ENCODE measurements at regions not wholly inside any gene's neighbourhood (a gene's known extent, or its start where the extent isn't known, plus 50 kb on each side); places are given as distances from the start of the nearest gene placed in this dataset.

DNA sequence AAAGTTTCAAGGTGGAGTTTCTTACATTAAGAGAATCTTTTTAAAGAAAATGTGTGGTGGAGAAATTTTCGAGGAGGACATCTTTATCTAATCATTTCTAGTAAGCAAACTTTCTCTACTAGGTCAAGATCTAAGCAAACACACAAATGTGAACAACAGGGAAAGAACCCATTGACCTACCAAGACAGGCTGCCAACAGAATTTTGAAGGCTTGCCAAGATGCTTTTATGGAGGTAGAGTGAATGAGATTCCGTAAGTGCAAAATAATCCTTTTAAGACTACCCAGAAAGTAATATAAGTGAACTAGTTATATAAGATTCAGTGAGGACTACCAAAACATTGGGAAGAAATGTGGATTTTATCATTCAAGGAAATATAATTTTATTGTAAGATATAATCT is 357.1 kb upstream of the PDE3A start:
- FAIRE-seq: no peak
- no peaks in the 10 kb centered on the region for H3K27me3 ChIP-seq (ENCODE audit: control insufficient read depth, insufficient read depth, low read length)
- H3K36me3 ChIP-seq (ENCODE audit: control insufficient read depth, insufficient read depth, low read length): no peaks in the 10 kb centered on the region
- H3K4me3 ChIP-seq (ENCODE audit: low read depth, low read length): no peak overlapping the region
- no peak for DNase-seq (ENCODE audit: low read depth)
- TF ChIP-seq, protein P1, sequence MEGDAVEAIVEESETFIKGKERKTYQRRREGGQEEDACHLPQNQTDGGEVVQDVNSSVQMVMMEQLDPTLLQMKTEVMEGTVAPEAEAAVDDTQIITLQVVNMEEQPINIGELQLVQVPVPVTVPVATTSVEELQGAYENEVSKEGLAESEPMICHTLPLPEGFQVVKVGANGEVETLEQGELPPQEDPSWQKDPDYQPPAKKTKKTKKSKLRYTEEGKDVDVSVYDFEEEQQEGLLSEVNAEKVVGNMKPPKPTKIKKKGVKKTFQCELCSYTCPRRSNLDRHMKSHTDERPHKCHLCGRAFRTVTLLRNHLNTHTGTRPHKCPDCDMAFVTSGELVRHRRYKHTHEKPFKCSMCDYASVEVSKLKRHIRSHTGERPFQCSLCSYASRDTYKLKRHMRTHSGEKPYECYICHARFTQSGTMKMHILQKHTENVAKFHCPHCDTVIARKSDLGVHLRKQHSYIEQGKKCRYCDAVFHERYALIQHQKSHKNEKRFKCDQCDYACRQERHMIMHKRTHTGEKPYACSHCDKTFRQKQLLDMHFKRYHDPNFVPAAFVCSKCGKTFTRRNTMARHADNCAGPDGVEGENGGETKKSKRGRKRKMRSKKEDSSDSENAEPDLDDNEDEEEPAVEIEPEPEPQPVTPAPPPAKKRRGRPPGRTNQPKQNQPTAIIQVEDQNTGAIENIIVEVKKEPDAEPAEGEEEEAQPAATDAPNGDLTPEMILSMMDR (IDR thresholded peaks at IDR 0.05; ENCODE audit: insufficient read depth, low read length, severe bottlenecking): no peak

- Histone ChIP-seq H3K27me3 (ENCODE audit: control insufficient read depth, insufficient read depth, low read length) (no peaks in the 10 kb centered on the region), H3K36me3 (ENCODE audit: control insufficient read depth, insufficient read depth, low read length) (no peaks in the 10 kb centered on the region), H3K4me3 (ENCODE audit: low read depth, low read length) (no peak overlapping the region)
- DNase-seq (ENCODE audit: low read depth) (no peak), FAIRE-seq (no peak)
- TF ChIP-seq, protein P1 (IDR thresholded peaks at IDR 0.05; ENCODE audit: insufficient read depth, low read length, severe bottlenecking): no peak
Observed at GRCh38 chr12:20017802-20018201, 350.5 kb upstream of the PDE3A start.

GRCh38 chr12:20018406-20018805 is 349.9 kb upstream of the PDE3A start:
- H3K36me3 ChIP-seq (ENCODE audit: control insufficient read depth, insufficient read depth, low read length): no peaks in the 10 kb centered on the region
- DNase-seq (ENCODE audit: low read depth) (no peak), FAIRE-seq (no peak)
- no peak overlapping the region for H3K4me3 ChIP-seq (ENCODE audit: low read depth, low read length)
- TF ChIP-seq, protein P1 (IDR thresholded peaks at IDR 0.05; ENCODE audit: insufficient read depth, low read length, severe bottlenecking): no peak
- no peaks in the 10 kb centered on the region for H3K27me3 ChIP-seq (ENCODE audit: control insufficient read depth, insufficient read depth, low read length)

GRCh38 chr12:20024194-20024593 is 344.1 kb upstream of the PDE3A start:
- TF ChIP-seq, protein P1 (IDR thresholded peaks at IDR 0.05; ENCODE audit: insufficient read depth, low read length, severe bottlenecking): no peak
- H3K27me3 ChIP-seq (ENCODE audit: control insufficient read depth, insufficient read depth, low read length): no peaks in the 10 kb centered on the region
- H3K36me3 ChIP-seq (ENCODE audit: control insufficient read depth, insufficient read depth, low read length): no peaks in the 10 kb centered on the region
- DNase-seq (ENCODE audit: low read depth) (no peak), FAIRE-seq (no peak)
- H3K4me3 ChIP-seq (ENCODE audit: low read depth, low read length): no peak overlapping the region

- FAIRE-seq (no peak), DNase-seq (ENCODE audit: low read depth) (no peak)
- TF ChIP-seq, protein P1 (IDR thresholded peaks at IDR 0.05; ENCODE audit: insufficient read depth, low read length, severe bottlenecking): no peak
- Histone ChIP-seq H3K27me3 (ENCODE audit: control insufficient read depth, insufficient read depth, low read length) (no peaks in the 10 kb centered on the region), H3K4me3 (ENCODE audit: low read depth, low read length) (no peak overlapping the region), H3K36me3 (ENCODE audit: control insufficient read depth, insufficient read depth, low read length) (no peaks in the 10 kb centered on the region)
Observed at GRCh38 chr12:20028033-20028432, 340.3 kb upstream of the PDE3A start.

- no peaks in the 10 kb centered on the region for H3K27me3 ChIP-seq (ENCODE audit: control insufficient read depth, insufficient read depth, low read length)
- TF ChIP-seq, protein P1 (IDR thresholded peaks at IDR 0.05; ENCODE audit: insufficient read depth, low read length, severe bottlenecking): no peak
- FAIRE-seq (no peak), DNase-seq (ENCODE audit: low read depth) (no peak)
- H3K4me3 ChIP-seq (ENCODE audit: low read depth, low read length): no peak overlapping the region
- H3K36me3 ChIP-seq (ENCODE audit: control insufficient read depth, insufficient read depth, low read length): no peaks in the 10 kb centered on the region
Observed at GRCh38 chr12:20030826-20031225, 337.5 kb upstream of the PDE3A start.

Data from bronchial epithelial cell (primary cell).